Testis (tissue), 2 donors: ENCODE measurements at regions not wholly inside any gene's neighbourhood (a gene's known extent, or its start where the extent isn't known, plus 50 kb on each side); places are given as distances from the start of the nearest gene placed in this dataset.

Experiments used
- CTCF ChIP-seq, 3 experiments: fragments of 450-650 bp in 2 of 3; fragments of 200-600 bp in 1 of 3; sonication (generic) in 1 of 3; IDR thresholded peaks; one replicate each; pipeline ENCODE4 v1.5.1; 2016 to 2019; ENCODE audit warnings: antibody characterized with exemption in 3 of 3, mild to moderate bottlenecking in 2 of 3, moderate library complexity in 1 of 3
- POLR2A ChIP-seq: fragments of 450-650 bp; IDR thresholded peaks from one replicate; pipeline ENCODE4 v1.6.1; 2017; ENCODE audit warnings: antibody characterized with exemption, mild to moderate bottlenecking, moderate library complexity

- TF ChIP-seq POLR2A (no peak), CTCF (IDR thresholded peaks at IDR 0.05) (no peak)
These were observed 901.0 kb upstream of the CTNND2 start for GRCh38 chr5:12805165-12805698.
